ENCODE measurements at regions not wholly inside any gene's neighbourhood (a gene's known extent, or its start where the extent isn't known, plus 50 kb on each side); places are given as distances from the start of the nearest gene placed in this dataset.

DNA sequence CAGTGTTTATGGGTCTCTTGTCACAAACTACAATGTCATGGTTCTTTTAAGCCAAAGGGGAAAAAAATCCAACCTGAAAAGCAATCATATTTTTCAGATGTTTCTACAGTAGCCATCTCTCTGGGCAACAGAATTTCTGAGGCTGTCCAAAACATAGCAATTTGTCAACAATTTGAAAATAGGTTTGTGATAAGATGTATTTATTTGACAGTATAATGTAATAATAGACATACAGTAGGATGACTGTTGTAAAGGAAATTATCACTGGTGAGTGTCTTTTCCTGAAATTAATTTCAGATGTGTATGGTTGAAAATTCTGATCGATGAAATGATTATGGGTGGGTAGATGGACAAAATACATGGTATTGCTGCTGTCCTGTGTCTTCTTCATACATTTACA, 1230.1 kb upstream of the CDH2 start:
- H3K4me3 ChIP-seq (ENCODE audit: low read depth, low read length) = no peak overlapping the region
- H3K27ac ChIP-seq (ENCODE audit: low read depth, low read length) = no peak overlapping the region
- DNase-seq (ENCODE audit: low read depth, low spot score) = no peak
- ChIA-PET POLR2A (no interaction called here), CTCF (no interaction called here)
- H3K27me3 ChIP-seq (ENCODE audit: control insufficient read depth, insufficient read depth, low read length) = no peaks in the 10 kb centered on the region
- TF ChIP-seq CTCF (IDR thresholded peaks at IDR 0.05; ENCODE audit: low read depth, low read length) = no peak
- H3K9me3 ChIP-seq (ENCODE audit: control insufficient read depth, insufficient read depth, low read length) = no peaks in the 10 kb centered on the region

DNA sequence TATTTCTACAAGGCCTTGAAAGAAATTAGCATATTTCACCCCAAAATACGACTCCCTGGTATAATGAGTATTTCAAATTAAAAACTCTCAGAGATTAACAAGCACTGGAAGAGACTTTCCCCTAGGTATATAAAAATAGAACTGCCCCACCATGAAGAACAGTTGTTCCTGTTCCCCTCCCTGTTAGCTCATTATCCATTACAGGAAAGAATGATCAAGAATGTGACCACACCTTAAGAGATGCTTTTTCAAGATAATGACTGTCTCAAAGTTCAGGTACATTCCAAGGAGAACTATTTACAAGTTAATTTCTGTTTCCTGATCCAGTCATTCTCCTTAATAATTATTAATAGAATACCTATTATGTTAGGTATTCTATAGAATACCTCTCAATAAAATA, 1220.6 kb upstream of the CDH2 start:
- DNase-seq (ENCODE audit: low read depth, low spot score) = no peak
- POLR2A ChIA-PET = no interaction called here
- H3K4me3 ChIP-seq (ENCODE audit: low read depth, low read length) = no peak overlapping the region
- H3K9me3 ChIP-seq (ENCODE audit: control insufficient read depth, insufficient read depth, low read length) = no peaks in the 10 kb centered on the region
- no peak overlapping the region for H3K27ac ChIP-seq (ENCODE audit: low read depth, low read length)
- no peak for TF ChIP-seq CTCF (IDR thresholded peaks at IDR 0.05; ENCODE audit: low read depth, low read length)
- CTCF ChIA-PET = no interaction called here
- H3K27me3 ChIP-seq (ENCODE audit: control insufficient read depth, insufficient read depth, low read length) = no peaks in the 10 kb centered on the region

DNA sequence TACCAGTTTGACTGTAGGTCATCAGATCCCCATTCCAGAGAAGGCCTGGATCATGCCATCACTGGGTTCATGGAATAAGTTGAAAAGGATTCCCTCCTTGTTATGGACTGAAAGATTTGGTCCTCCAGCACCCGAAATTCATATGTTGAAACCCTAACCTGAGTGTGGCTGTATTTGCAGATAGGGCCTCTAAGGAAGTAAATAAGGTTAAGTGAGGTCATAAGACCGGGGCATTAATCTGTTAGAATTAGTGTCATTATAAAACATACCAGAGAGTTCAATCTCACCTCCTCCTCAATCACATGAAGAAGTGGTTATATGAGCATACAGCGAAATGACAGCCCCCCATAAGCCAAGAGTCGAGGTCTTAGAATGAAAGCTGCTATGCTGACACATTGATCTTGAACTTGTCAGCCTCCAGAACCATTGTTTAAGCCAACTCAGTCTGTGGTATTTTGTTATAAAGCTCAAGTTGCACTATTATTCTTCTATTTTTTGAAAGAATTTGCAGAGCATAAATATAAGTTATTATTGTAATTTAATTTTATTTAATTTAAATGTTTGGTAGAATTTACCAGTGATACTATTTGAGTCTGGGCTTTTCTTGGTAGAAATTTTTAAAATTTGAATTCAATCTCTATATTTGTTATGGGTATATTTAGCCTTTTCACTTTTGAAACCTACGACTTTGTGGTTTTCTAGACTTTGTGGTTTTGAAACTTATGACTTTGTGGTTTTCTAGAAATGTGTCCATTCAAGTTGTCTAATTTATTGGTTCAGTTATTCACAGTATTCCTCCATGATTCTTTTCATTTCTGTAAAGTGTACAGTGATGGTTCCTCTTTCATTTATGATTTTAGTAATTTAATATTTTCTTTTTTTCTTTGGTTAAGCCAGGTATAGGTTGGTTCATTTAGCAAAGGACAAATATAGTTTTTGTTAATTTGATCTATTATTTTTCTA, 1206.7 kb upstream of the CDH2 start:
- no peak for DNase-seq (ENCODE audit: low read depth, low spot score)
- no peak for TF ChIP-seq CTCF (IDR thresholded peaks at IDR 0.05; ENCODE audit: low read depth, low read length)
- H3K4me3 ChIP-seq (ENCODE audit: low read depth, low read length) = no peak overlapping the region
- H3K27ac ChIP-seq (ENCODE audit: low read depth, low read length) = no peak overlapping the region
- ChIA-PET CTCF (no interaction called here), POLR2A (no interaction called here)
- no peaks in the 10 kb centered on the region for H3K9me3 ChIP-seq (ENCODE audit: control insufficient read depth, insufficient read depth, low read length)
- H3K27me3 ChIP-seq (ENCODE audit: control insufficient read depth, insufficient read depth, low read length) = no peaks in the 10 kb centered on the region

- ChIA-PET CTCF (no interaction called here), POLR2A (no interaction called here)
- H3K4me3 ChIP-seq (ENCODE audit: low read depth, low read length) = no peak overlapping the region
- DNase-seq (ENCODE audit: low read depth, low spot score) = no peak
- no peaks in the 10 kb centered on the region for H3K9me3 ChIP-seq (ENCODE audit: control insufficient read depth, insufficient read depth, low read length)
- H3K27ac ChIP-seq (ENCODE audit: low read depth, low read length) = no peak overlapping the region
- TF ChIP-seq CTCF (IDR thresholded peaks at IDR 0.05; ENCODE audit: low read depth, low read length) = no peak
- no peaks in the 10 kb centered on the region for H3K27me3 ChIP-seq (ENCODE audit: control insufficient read depth, insufficient read depth, low read length)
Measured at GRCh38 chr18:29378651-29379136, 1201.8 kb upstream of the CDH2 start.

GRCh38 chr18:29377346-29377745, 1200.4 kb upstream of the CDH2 start:
- H3K4me3 ChIP-seq (ENCODE audit: low read depth, low read length) = no peak overlapping the region
- TF ChIP-seq CTCF (IDR thresholded peaks at IDR 0.05; ENCODE audit: low read depth, low read length) = no peak
- H3K9me3 ChIP-seq (ENCODE audit: control insufficient read depth, insufficient read depth, low read length) = no peaks in the 10 kb centered on the region
- H3K27me3 ChIP-seq (ENCODE audit: control insufficient read depth, insufficient read depth, low read length) = no peaks in the 10 kb centered on the region
- DNase-seq (ENCODE audit: low read depth, low spot score) = no peak
- no peak overlapping the region for H3K27ac ChIP-seq (ENCODE audit: low read depth, low read length)
- CTCF ChIA-PET = no interaction called here
- POLR2A ChIA-PET = no interaction called here

Measured in AG04450 (cell line).